GM23338 (cell line): ENCODE measurements at regions not wholly inside any gene's neighbourhood (a gene's known extent, or its start where the extent isn't known, plus 50 kb on each side); places are given as distances from the start of the nearest gene placed in this dataset.

Source experiments
- EZH2 ChIP-seq: fragments of 200-600 bp; sonication (generic); IDR thresholded peaks from one replicate; pipeline ENCODE4 v1.8.0; 2017; ENCODE audit warnings: antibody characterized with exemption, mild to moderate bottlenecking, low read depth; ENCODE audit not compliant: unreplicated experiment
- EZH2phosphoT487 ChIP-seq: fragments of 200-600 bp; sonication (generic); IDR thresholded peaks from one replicate; pipeline ENCODE4 v1.8.1; 2018; ENCODE audit warnings: antibody characterized with exemption; ENCODE audit not compliant: unreplicated experiment
- POLR2AphosphoS5 ChIP-seq: IDR thresholded peaks from 2 replicates; pipeline ENCODE4 v1.6.1; 2016; ENCODE audit warnings: antibody characterized with exemption, low read depth
- ZNF331 ChIP-seq: fragments of 250-450 bp; sonication (Bioruptor Pico); IDR thresholded peaks from 2 replicates; pipeline ENCODE4 v1.5.0; 2020; ENCODE audit warnings: low read depth, mild to moderate bottlenecking, moderate library complexity
- TF ChIP-seq, protein P1 (sequence below), 2 experiments: fragments of 200-600 bp in 1 of 2; sonication (generic) in 1 of 2; conservative IDR thresholded peaks; 2 replicates each; pipeline versions ENCODE4 v1.5.1 to v1.6.1; 2016 to 2017; ENCODE audit warnings: antibody characterized with exemption in 2 of 2, low read depth in 2 of 2, mild to moderate bottlenecking in 2 of 2, moderate library complexity in 1 of 2
- TF ChIP-seq, protein P2 (sequence below): IDR thresholded peaks from one replicate; pipeline ENCODE4 v1.6.1; 2018; ENCODE audit warnings: antibody characterized with exemption; ENCODE audit not compliant: unreplicated experiment

DNA sequence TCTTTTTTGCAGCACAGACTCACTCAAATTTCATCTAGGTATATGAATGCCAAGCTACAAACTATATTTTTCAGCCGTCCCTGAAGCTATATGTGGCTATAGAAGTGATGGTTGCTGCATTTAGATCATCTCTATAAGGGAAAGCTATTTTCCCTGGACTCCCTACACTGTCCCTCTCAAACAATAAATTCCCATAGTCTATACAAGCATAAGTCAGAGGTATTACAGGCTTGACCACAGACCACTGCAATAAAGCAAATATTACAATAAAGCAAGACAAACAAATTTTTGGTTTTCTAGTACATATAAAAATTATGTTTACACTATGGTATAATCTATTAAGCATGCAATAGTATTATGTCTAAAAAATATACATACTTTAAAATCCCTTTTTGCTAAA is 1015.5 kb upstream of the LRRN3 start:
- TF ChIP-seq POLR2AphosphoS5 (no peak), EZH2 (no peak), EZH2phosphoT487 (no peak), ZNF331 (CRISPR knock-in tag) (no peak)
- TF ChIP-seq, protein P1, sequence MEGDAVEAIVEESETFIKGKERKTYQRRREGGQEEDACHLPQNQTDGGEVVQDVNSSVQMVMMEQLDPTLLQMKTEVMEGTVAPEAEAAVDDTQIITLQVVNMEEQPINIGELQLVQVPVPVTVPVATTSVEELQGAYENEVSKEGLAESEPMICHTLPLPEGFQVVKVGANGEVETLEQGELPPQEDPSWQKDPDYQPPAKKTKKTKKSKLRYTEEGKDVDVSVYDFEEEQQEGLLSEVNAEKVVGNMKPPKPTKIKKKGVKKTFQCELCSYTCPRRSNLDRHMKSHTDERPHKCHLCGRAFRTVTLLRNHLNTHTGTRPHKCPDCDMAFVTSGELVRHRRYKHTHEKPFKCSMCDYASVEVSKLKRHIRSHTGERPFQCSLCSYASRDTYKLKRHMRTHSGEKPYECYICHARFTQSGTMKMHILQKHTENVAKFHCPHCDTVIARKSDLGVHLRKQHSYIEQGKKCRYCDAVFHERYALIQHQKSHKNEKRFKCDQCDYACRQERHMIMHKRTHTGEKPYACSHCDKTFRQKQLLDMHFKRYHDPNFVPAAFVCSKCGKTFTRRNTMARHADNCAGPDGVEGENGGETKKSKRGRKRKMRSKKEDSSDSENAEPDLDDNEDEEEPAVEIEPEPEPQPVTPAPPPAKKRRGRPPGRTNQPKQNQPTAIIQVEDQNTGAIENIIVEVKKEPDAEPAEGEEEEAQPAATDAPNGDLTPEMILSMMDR (conservative IDR thresholded peaks at IDR 0.05; ENCODE audit: low read depth in 2 of 2): no peak
- TF ChIP-seq, protein P2, sequence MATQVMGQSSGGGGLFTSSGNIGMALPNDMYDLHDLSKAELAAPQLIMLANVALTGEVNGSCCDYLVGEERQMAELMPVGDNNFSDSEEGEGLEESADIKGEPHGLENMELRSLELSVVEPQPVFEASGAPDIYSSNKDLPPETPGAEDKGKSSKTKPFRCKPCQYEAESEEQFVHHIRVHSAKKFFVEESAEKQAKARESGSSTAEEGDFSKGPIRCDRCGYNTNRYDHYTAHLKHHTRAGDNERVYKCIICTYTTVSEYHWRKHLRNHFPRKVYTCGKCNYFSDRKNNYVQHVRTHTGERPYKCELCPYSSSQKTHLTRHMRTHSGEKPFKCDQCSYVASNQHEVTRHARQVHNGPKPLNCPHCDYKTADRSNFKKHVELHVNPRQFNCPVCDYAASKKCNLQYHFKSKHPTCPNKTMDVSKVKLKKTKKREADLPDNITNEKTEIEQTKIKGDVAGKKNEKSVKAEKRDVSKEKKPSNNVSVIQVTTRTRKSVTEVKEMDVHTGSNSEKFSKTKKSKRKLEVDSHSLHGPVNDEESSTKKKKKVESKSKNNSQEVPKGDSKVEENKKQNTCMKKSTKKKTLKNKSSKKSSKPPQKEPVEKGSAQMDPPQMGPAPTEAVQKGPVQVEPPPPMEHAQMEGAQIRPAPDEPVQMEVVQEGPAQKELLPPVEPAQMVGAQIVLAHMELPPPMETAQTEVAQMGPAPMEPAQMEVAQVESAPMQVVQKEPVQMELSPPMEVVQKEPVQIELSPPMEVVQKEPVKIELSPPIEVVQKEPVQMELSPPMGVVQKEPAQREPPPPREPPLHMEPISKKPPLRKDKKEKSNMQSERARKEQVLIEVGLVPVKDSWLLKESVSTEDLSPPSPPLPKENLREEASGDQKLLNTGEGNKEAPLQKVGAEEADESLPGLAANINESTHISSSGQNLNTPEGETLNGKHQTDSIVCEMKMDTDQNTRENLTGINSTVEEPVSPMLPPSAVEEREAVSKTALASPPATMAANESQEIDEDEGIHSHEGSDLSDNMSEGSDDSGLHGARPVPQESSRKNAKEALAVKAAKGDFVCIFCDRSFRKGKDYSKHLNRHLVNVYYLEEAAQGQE: no peak
